K562 (cell line): ENCODE measurements at regions not wholly inside any gene's neighbourhood (a gene's known extent, or its start where the extent isn't known, plus 50 kb on each side); places are given as distances from the start of the nearest gene placed in this dataset.

ENCODE experiments used
- ATAC-seq: fragments of 200-7000 bp; cut with Tn5 transposase; 3 replicates; pipeline ENCODE4 v1.9.1; 2020; ENCODE audit warnings: moderate library complexity
- BruUV-seq: library from RNA; stranded (reverse); fragments of 400-500 nt; replicated peaks from 2 replicates; lab custom pipeline; 2021; lab: Mats Ljungman, UMichigan
- CTCF ChIA-PET: fragments of 300-600 bp; formaldehyde crosslinking; extraction: SDS; loops from one replicate; lab custom pipeline; 2021; ENCODE audit warnings: low intra/inter-chr PET ratio; lab: Yijun Ruan, JAX
- POLR2A ChIA-PET: fragments of 300-600, 350-650 bp; sonication (Branson Sonifier 250); formaldehyde crosslinking; extraction: SDS; loops from one replicate; lab custom pipeline; 2021; ENCODE audit warnings: antibody characterized with exemption, inconsistent platforms; lab: Yijun Ruan, JAX
- DNase-seq, 4 experiments: peaks; one replicate each; pipeline versions ENCODE4 v3.0.0 to v3.0.0-alpha.2; 2011 to 2018; ENCODE audit warnings: low spot score in 3 of 4, mixed read lengths in 3 of 4; ENCODE audit errors: extremely low read depth in 1 of 4
- FAIRE-seq: peaks from 2 replicates; lab custom pipeline; 2011; peaks lifted over from hg19 to GRCh38; lab: Jason Lieb, UNC
- H2AFZ ChIP-seq: 2 replicates; pipeline ENCODE4 v1.6.0; 2011; ENCODE audit warnings: low read depth, low read length, control low read depth, inconsistent platforms
- H3K27ac ChIP-seq: fragments of 200-600 bp; 3 replicates; pipeline ENCODE4 v1.8.0; 2011; ENCODE audit warnings: low read depth, mild to moderate bottlenecking, control low read depth, inconsistent platforms, low read length, moderate library complexity, mixed read lengths; ENCODE audit errors: extremely low read depth
- H3K27me3 ChIP-seq, 2 experiments: fragments of 300-600 bp in 1 of 2; 2 replicates in 1 of 2; 3 replicates in 1 of 2; pipeline versions ENCODE4 v1.6.0 to v1.8.0; 2011; ENCODE audit warnings: inconsistent platforms in 2 of 2, low read length in 2 of 2, mild to moderate bottlenecking in 1 of 2, mixed read lengths in 1 of 2, moderate library complexity in 1 of 2; ENCODE audit not compliant: control insufficient read depth in 2 of 2, insufficient read depth in 2 of 2
- H3K36me3 ChIP-seq: fragments of 300-600 bp; 3 replicates; pipeline ENCODE4 v1.8.0; 2011; ENCODE audit warnings: mild to moderate bottlenecking, low read length, inconsistent platforms; ENCODE audit not compliant: control insufficient read depth, insufficient read depth
- H3K4me1 ChIP-seq, 2 experiments: fragments of 200-600 bp in 1 of 2; replicated peaks in 1 of 2; 2 replicates in 1 of 2; 3 replicates in 1 of 2; pipeline versions ENCODE4 v1.5.1 to v1.8.0; 2011; ENCODE audit warnings: inconsistent platforms in 2 of 2, low read length in 2 of 2, mild to moderate bottlenecking in 1 of 2, mixed read lengths in 1 of 2, moderate library complexity in 1 of 2; ENCODE audit not compliant: control insufficient read depth in 2 of 2, insufficient read depth in 2 of 2
- H3K4me2 ChIP-seq: 2 replicates; pipeline ENCODE4 v1.6.1; 2011; ENCODE audit warnings: low read length, control low read depth, inconsistent platforms, mixed read lengths; ENCODE audit not compliant: insufficient read depth
- H3K4me3 ChIP-seq: fragments of 200-600 bp; sonication (generic), shearing (Covaris generic); 2 replicates; pipeline ENCODE4 v1.5.1; 2016; ENCODE audit warnings: control low read depth, inconsistent platforms
- H3K79me2 ChIP-seq: fragments of 200-600 bp; 3 replicates; pipeline ENCODE4 v1.8.0; 2011; ENCODE audit warnings: low read length, inconsistent platforms; ENCODE audit not compliant: control insufficient read depth, insufficient read depth
- H3K9ac ChIP-seq, 2 experiments: 2 replicates each; pipeline versions ENCODE4 v1.6.0 to v1.6.1; 2011; ENCODE audit warnings: low read depth in 2 of 2, low read length in 2 of 2, control low read depth in 1 of 2, inconsistent platforms in 1 of 2, mild to moderate bottlenecking in 1 of 2, mixed read lengths in 1 of 2; ENCODE audit not compliant: insufficient read depth in 1 of 2
- H3K9me1 ChIP-seq: one replicate; pipeline ENCODE4 v1.6.0; 2011; ENCODE audit warnings: inconsistent platforms, mild to moderate bottlenecking, low read length, moderate library complexity; ENCODE audit not compliant: control insufficient read depth, insufficient read depth
- H3K9me3 ChIP-seq: replicated peaks from 2 replicates; pipeline ENCODE4 v1.5.1; 2011; ENCODE audit warnings: low read depth, low read length, inconsistent platforms; ENCODE audit not compliant: control insufficient read depth, insufficient read depth
- H4K20me1 ChIP-seq: replicated peaks from 2 replicates; pipeline ENCODE4 v1.6.1; 2011; ENCODE audit warnings: low read length, inconsistent platforms, mixed read lengths; ENCODE audit not compliant: control insufficient read depth, insufficient read depth
- ARNT ChIP-seq, 2 experiments: fragments of 450-650 bp; IDR thresholded peaks; 2 replicates each; pipeline ENCODE4 v1.6.1; 2016; ENCODE audit warnings: mild to moderate bottlenecking in 1 of 2
- CBFA2T3 ChIP-seq: fragments of 450-650 bp; IDR thresholded peaks from 2 replicates; pipeline ENCODE4 v1.6.1; 2017
- ELF1 ChIP-seq: fragments of 200-800 bp; sonication (Bioruptor generic); IDR thresholded peaks from 2 replicates; pipeline ENCODE4 v1.6.1; 2016; ENCODE audit warnings: missing genetic modification characterization, missing compliant biosample characterization
- GABPA ChIP-seq: fragments of 200-800 bp; sonication (Bioruptor generic); conservative IDR thresholded peaks from 2 replicates; pipeline ENCODE4 v1.6.1; 2016; ENCODE audit warnings: low read depth, missing genetic modification characterization, missing compliant biosample characterization
- HMG20A ChIP-seq: fragments of 450-650 bp; formaldehyde crosslinking; conservative IDR thresholded peaks from 2 replicates; pipeline ENCODE4 v1.4.0; 2020; ENCODE audit warnings: mild to moderate bottlenecking, mixed read lengths
- MAFG ChIP-seq: fragments of 450-650 bp; conservative IDR thresholded peaks from 2 replicates; pipeline ENCODE4 v1.6.1; 2016; ENCODE audit warnings: missing genetic modification characterization, missing compliant biosample characterization
- NR2C1 ChIP-seq, 2 experiments: fragments of 450-650 bp; IDR thresholded peaks; 2 replicates each; pipeline ENCODE4 v1.6.1; 2017; ENCODE audit warnings: mild to moderate bottlenecking in 2 of 2, antibody characterized with exemption in 1 of 2, inconsistent platforms in 1 of 2, missing compliant biosample characterization in 1 of 2, missing genetic modification characterization in 1 of 2
- PRPF4 ChIP-seq: fragments of 200-400 bp; formaldehyde crosslinking; IDR thresholded peaks from one replicate; pipeline ENCODE4 v1.6.1; 2017; ENCODE audit warnings: low read length, low read depth, mild to moderate bottlenecking; ENCODE audit not compliant: insufficient read depth, poor library complexity, severe bottlenecking
- TCF7 ChIP-seq: sonication (generic); IDR thresholded peaks from 2 replicates; pipeline ENCODE4 v1.6.1; 2016; ENCODE audit warnings: antibody characterized with exemption, borderline replicate concordance
- ZNF449 ChIP-seq: fragments of 250-450 bp; sonication (Bioruptor Pico); IDR thresholded peaks from 2 replicates; pipeline ENCODE4 v1.8.0; 2022; ENCODE audit warnings: moderate library complexity, mild to moderate bottlenecking, inconsistent platforms
- ZNF639 ChIP-seq, 2 experiments: fragments of 200-800 bp in 1 of 2; sonication (Bioruptor generic) in 1 of 2; sonication (generic) in 1 of 2; formaldehyde crosslinking in 1 of 2; IDR thresholded peaks in 1 of 2; conservative IDR thresholded peaks in 1 of 2; 2 replicates each; pipeline versions ENCODE4 v1.5.0 to v1.6.1; 2016 to 2020; ENCODE audit warnings: missing compliant biosample characterization in 1 of 2, missing genetic modification characterization in 1 of 2, missing genetic modification reagents in 1 of 2
- WGBS: fragments of 100-300 bp; shearing (Covaris generic); methylation state at CpG from one replicate; pipeline ENCODE4 v1.1.6; 2016; ENCODE audit warnings: low coverage, mixed read lengths; ENCODE audit not compliant: insufficient coverage; ENCODE audit errors: missing lambda C conversion rate; 5-methylcytosine and 5-hydroxymethylcytosine counted together
- in situ Hi-C: fragments of 300-500 bp; cut with MboI; formaldehyde crosslinking; loops from 4 replicates; pipeline ENCODE4 v1.15.0; 2018; ENCODE audit warnings: inconsistent platforms, mixed read lengths
- intact Hi-C: fragments of 100-400 bp; cut with micrococcal nuclease; formaldehyde crosslinking; loops from 2 replicates; pipeline ENCODE4 v1.14.2; 2022
- TF ChIP-seq, protein P1 (sequence below): sonication (generic); formaldehyde crosslinking; IDR thresholded peaks from 2 replicates; pipeline ENCODE4 v1.8.0; 2022; ENCODE audit warnings: missing genetic modification reagents, mild to moderate bottlenecking, borderline replicate concordance
- TF ChIP-seq, protein P2 (sequence below), 3 experiments: fragments of 200-800 bp in 1 of 3; sonication (Bioruptor generic) in 1 of 3; sonication (generic) in 1 of 3; formaldehyde crosslinking in 1 of 3; IDR thresholded peaks; 2 replicates each; pipeline versions ENCODE4 v1.6.1 to v1.8.0; 2016 to 2022; ENCODE audit warnings: mild to moderate bottlenecking in 2 of 3, missing compliant biosample characterization in 2 of 3, missing genetic modification characterization in 2 of 3, missing genetic modification reagents in 1 of 3

GRCh38 chrX:115892787-115893671, 277.5 kb upstream of the AGTR2 start:
- no peaks in the 10 kb centered on the region for H4K20me1 ChIP-seq
- no peaks in the 10 kb centered on the region for H3K79me2 ChIP-seq
- H3K27ac ChIP-seq = peak overlapping the region; percentile 39; the same call in 2 of the 3 replicates
- no peaks in the 10 kb centered on the region for H3K9me1 ChIP-seq
- H3K4me3 ChIP-seq = no peak overlapping the region
- intact Hi-C loops = no loop called here
- H2AFZ ChIP-seq = peak overlapping the region; percentile 77
- no peaks in the 10 kb centered on the region for H3K36me3 ChIP-seq
- peak overlapping the region; percentile 63 for H3K4me2 ChIP-seq
- CTCF ChIA-PET = no interaction called here
- peak; percentile 63 for FAIRE-seq
- POLR2A ChIA-PET = no interaction called here
- no peaks in the 10 kb centered on the region for H3K9me3 ChIP-seq
- 4% methylated on average over 9 of the region's 13 CpGs for WGBS
- DNase-seq = peak; percentile 35 to 63 (median 45)
- no peak overlapping the region for H3K9ac ChIP-seq
- peaks cover 9 to 11% of the 10 kb centered on the region in 2 experiments; a peak in 4 of 5 replicates for H3K4me1 ChIP-seq
- ATAC-seq = peak; percentile 89
- H3K27me3 ChIP-seq = no peaks in the 10 kb centered on the region
- in situ Hi-C loops = loop anchor here (25.0 kb wide), 1 partner anchor 206 kb away; no protein-coding TSS in a partner anchor
- BruUV-seq = no TSS peak
- TF ChIP-seq CBFA2T3 = 0 out of 2 replicates have a peak, but pooled peaks have one; percentile 5
- TF ChIP-seq NR2C1 (IDR thresholded peaks at IDR 0.05) = no peak
- TF ChIP-seq NR2C1 (tag; IDR thresholded peaks at IDR 0.05) = 0 out of 2 replicates have a peak, but pooled peaks have one; percentile 22
- TF ChIP-seq TCF7 = no peak
- TF ChIP-seq, protein P1, sequence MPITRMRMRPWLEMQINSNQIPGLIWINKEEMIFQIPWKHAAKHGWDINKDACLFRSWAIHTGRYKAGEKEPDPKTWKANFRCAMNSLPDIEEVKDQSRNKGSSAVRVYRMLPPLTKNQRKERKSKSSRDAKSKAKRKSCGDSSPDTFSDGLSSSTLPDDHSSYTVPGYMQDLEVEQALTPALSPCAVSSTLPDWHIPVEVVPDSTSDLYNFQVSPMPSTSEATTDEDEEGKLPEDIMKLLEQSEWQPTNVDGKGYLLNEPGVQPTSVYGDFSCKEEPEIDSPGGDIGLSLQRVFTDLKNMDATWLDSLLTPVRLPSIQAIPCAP (CRISPR knock-in tag) = no peak
- TF ChIP-seq ELF1 (tag) = no peak
- no peak for TF ChIP-seq MAFG
- TF ChIP-seq GABPA (tag) = peak; percentile 81
- TF ChIP-seq PRPF4 = no peak
- TF ChIP-seq ZNF449 (CRISPR knock-in tag) = no peak
- no peak for TF ChIP-seq ARNT (IDR thresholded peaks at IDR 0.05)
- TF ChIP-seq HMG20A = no peak
- TF ChIP-seq, protein P2, sequence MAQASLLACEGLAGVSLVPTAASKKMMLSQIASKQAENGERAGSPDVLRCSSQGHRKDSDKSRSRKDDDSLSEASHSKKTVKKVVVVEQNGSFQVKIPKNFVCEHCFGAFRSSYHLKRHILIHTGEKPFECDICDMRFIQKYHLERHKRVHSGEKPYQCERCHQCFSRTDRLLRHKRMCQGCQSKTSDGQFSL (CRISPR knock-in tag; IDR thresholded peaks at IDR 0.05) = no peak
- TF ChIP-seq, protein P2 (tag; IDR thresholded peaks at IDR 0.05) = no peak
- no peak for TF ChIP-seq ZNF639 (CRISPR knock-in tag; conservative IDR thresholded peaks at IDR 0.05 in 1 of 2, IDR thresholded peaks at IDR 0.05 in 1 of 2)
